IMR-90 (cell line): ENCODE measurements at regions not wholly inside any gene's neighbourhood (a gene's known extent, or its start where the extent isn't known, plus 50 kb on each side); places are given as distances from the start of the nearest gene placed in this dataset.

ENCODE experiments used
- ATAC-seq: fragments of 200-7000 bp; cut with Tn5 transposase; 2 replicates; pipeline ENCODE4 v1.9.1; 2020; ENCODE audit warnings: low read depth, mild to moderate bottlenecking, moderate library complexity
- BruUV-seq: library from RNA; stranded (reverse); fragments of 400-500 nt; replicated peaks from 2 replicates; lab custom pipeline; 2021; lab: Mats Ljungman, UMichigan
- CTCF ChIA-PET: fragments of 300-600 bp; formaldehyde crosslinking; extraction: SDS; loops from one replicate; lab custom pipeline; 2021; ENCODE audit warnings: antibody characterized with exemption; lab: Yijun Ruan, JAX
- POLR2A ChIA-PET: fragments of 300-600 bp; sonication (Branson Sonifier 250); formaldehyde crosslinking; loops from one replicate; lab custom pipeline; 2022; ENCODE audit warnings: antibody characterized with exemption; ENCODE audit not compliant: unreplicated experiment; lab: Charles Lee
- DNase-seq: peaks from one replicate; pipeline ENCODE4 v3.0.0; 2013
- H2AFZ ChIP-seq: replicated peaks from 2 replicates; pipeline ENCODE3; 2013; ENCODE audit warnings: low read length, mild to moderate bottlenecking; ENCODE audit not compliant: poor library complexity
- H2AK5ac ChIP-seq: 2 replicates; pipeline ENCODE4 v1.6.1; 2013; ENCODE audit warnings: low read depth, low read length, inconsistent platforms
- H2AK9ac ChIP-seq: replicated peaks from 2 replicates; pipeline ENCODE3; 2013; ENCODE audit warnings: mild to moderate bottlenecking, low read depth, low read length, moderate library complexity; ENCODE audit not compliant: poor library complexity
- H2BK120ac ChIP-seq: 2 replicates; pipeline ENCODE4 v1.6.1; 2013; ENCODE audit warnings: low read depth, low read length, inconsistent platforms
- H2BK15ac ChIP-seq: 3 replicates; pipeline ENCODE4 v1.6.1; 2013; ENCODE audit warnings: low read depth, low read length, inconsistent platforms
- H2BK20ac ChIP-seq: 2 replicates; pipeline ENCODE4 v1.6.1; 2013; ENCODE audit warnings: low read depth, mild to moderate bottlenecking, inconsistent platforms, low read length, moderate library complexity
- H2BK5ac ChIP-seq: 2 replicates; pipeline ENCODE4 v1.6.1; 2013; ENCODE audit warnings: mild to moderate bottlenecking, low read depth, low read length, inconsistent platforms; ENCODE audit not compliant: poor library complexity, severe bottlenecking
- H3K14ac ChIP-seq: replicated peaks from 2 replicates; pipeline ENCODE4 v1.6.1; 2013; ENCODE audit warnings: low read depth, low read length, inconsistent platforms
- H3K18ac ChIP-seq: 2 replicates; pipeline ENCODE4 v1.6.1; 2013; ENCODE audit warnings: low read depth, low read length, control low read depth
- H3K23ac ChIP-seq: 2 replicates; pipeline ENCODE4 v1.6.1; 2013; ENCODE audit warnings: low read depth, low read length, inconsistent platforms
- H3K27ac ChIP-seq: 2 replicates; pipeline ENCODE4 v1.5.1; 2013; ENCODE audit warnings: mild to moderate bottlenecking, control low read depth, low read length; ENCODE audit not compliant: insufficient read depth
- H3K27me3 ChIP-seq: 2 replicates; pipeline ENCODE4 v1.6.1; 2013; ENCODE audit warnings: low read length; ENCODE audit not compliant: control insufficient read depth, insufficient read depth
- H3K36me3 ChIP-seq: 2 replicates; pipeline ENCODE4 v1.6.1; 2013; ENCODE audit warnings: low read length, mixed read lengths; ENCODE audit not compliant: control insufficient read depth, insufficient read depth
- H3K4ac ChIP-seq: 2 replicates; pipeline ENCODE4 v1.6.1; 2013; ENCODE audit warnings: low read depth, low read length, inconsistent platforms
- H3K4me1 ChIP-seq: 2 replicates; pipeline ENCODE4 v1.6.1; 2013; ENCODE audit warnings: low read length, mixed read lengths; ENCODE audit not compliant: control insufficient read depth, insufficient read depth
- H3K4me2 ChIP-seq: 2 replicates; pipeline ENCODE4 v1.6.1; 2013; ENCODE audit warnings: low read depth, mild to moderate bottlenecking, control low read depth, low read length, moderate library complexity
- H3K4me3 ChIP-seq: 2 replicates; pipeline ENCODE4 v1.5.1; 2013; ENCODE audit warnings: low read depth, mild to moderate bottlenecking, control low read depth, low read length, moderate library complexity; ENCODE audit not compliant: insufficient read depth
- H3K56ac ChIP-seq: 2 replicates; pipeline ENCODE4 v1.6.1; 2013; ENCODE audit warnings: low read length, inconsistent platforms; ENCODE audit not compliant: insufficient read depth; ENCODE audit errors: extremely low read depth
- H3K79me1 ChIP-seq, 2 experiments: 2 replicates each; pipeline ENCODE4 v1.6.1; 2013; ENCODE audit warnings: low read length in 2 of 2, inconsistent platforms in 1 of 2, low read depth in 1 of 2
- H3K9ac ChIP-seq: 2 replicates; pipeline ENCODE4 v1.6.1; 2013; ENCODE audit warnings: low read depth, low read length, control low read depth
- H3K9me1 ChIP-seq: 2 replicates; pipeline ENCODE4 v1.6.1; 2013; ENCODE audit warnings: low read length, inconsistent platforms; ENCODE audit not compliant: insufficient read depth
- H3K9me3 ChIP-seq: 2 replicates; pipeline ENCODE4 v1.6.1; 2013; ENCODE audit warnings: low read length; ENCODE audit not compliant: control insufficient read depth, insufficient read depth
- H4K20me1 ChIP-seq: 2 replicates; pipeline ENCODE4 v1.6.1; 2013; ENCODE audit warnings: low read length, inconsistent platforms; ENCODE audit not compliant: insufficient read depth
- H4K5ac ChIP-seq: 2 replicates; pipeline ENCODE4 v1.6.1; 2013; ENCODE audit warnings: mild to moderate bottlenecking, low read depth, low read length, control low read depth
- H4K8ac ChIP-seq, 2 experiments: 2 replicates each; pipeline ENCODE4 v1.6.1; 2013; ENCODE audit warnings: low read depth in 2 of 2, low read length in 2 of 2, control low read depth in 1 of 2, inconsistent platforms in 1 of 2
- H4K91ac ChIP-seq: 2 replicates; pipeline ENCODE4 v1.6.1; 2013; ENCODE audit warnings: low read depth, low read length, inconsistent platforms; ENCODE audit not compliant: insufficient read depth
- BHLHE40 ChIP-seq: fragments of 150-350 bp; IDR thresholded peaks from 2 replicates; pipeline ENCODE4 v1.6.1; 2016; ENCODE audit warnings: mild to moderate bottlenecking, low read depth, low read length
- CHD1 ChIP-seq: IDR thresholded peaks from 2 replicates; pipeline ENCODE4 v1.6.1; 2012; ENCODE audit warnings: low read depth, low read length, improper control_type of control experiment
- ELK1 ChIP-seq: fragments of 150-350 bp; IDR thresholded peaks from 2 replicates; pipeline ENCODE4 v1.6.1; 2016; ENCODE audit warnings: low read depth, mild to moderate bottlenecking, low read length, moderate library complexity, borderline replicate concordance
- NFE2L2 ChIP-seq: fragments of 150-350 bp; IDR thresholded peaks from 2 replicates; pipeline ENCODE4 v1.6.1; 2016; ENCODE audit warnings: low read depth, mild to moderate bottlenecking, low read length
- RCOR1 ChIP-seq: IDR thresholded peaks from 2 replicates; pipeline ENCODE4 v1.6.1; 2012; ENCODE audit warnings: mild to moderate bottlenecking, low read length, improper control_type of control experiment; ENCODE audit not compliant: insufficient replicate concordance
- SMC3 ChIP-seq: fragments of 150-350 bp; IDR thresholded peaks from 2 replicates; pipeline ENCODE4 v1.6.1; 2016; ENCODE audit warnings: low read depth, mild to moderate bottlenecking, antibody characterized with exemption, low read length, moderate library complexity
- WGBS, 2 experiments: methylation state at CpG; one replicate each; pipeline versions ENCODE4 v1.1.5 to v1.1.7; 2013; ENCODE audit warnings: missing lambda C conversion rate in 2 of 2; ENCODE audit not compliant: insufficient read length in 1 of 2; ENCODE audit errors: extremely low coverage in 2 of 2; 5-methylcytosine and 5-hydroxymethylcytosine counted together
- dilution Hi-C: fragments of 300-500 bp; cut with HindIII; formaldehyde crosslinking; loops from one replicate; pipeline ENCODE4 v1.14.3; 2018; ENCODE audit warnings: low sequenced_read_pairs; ENCODE audit not compliant: unreplicated experiment
- in situ Hi-C: fragments of 300-500 bp; cut with MboI; formaldehyde crosslinking; loops from 3 replicates; pipeline ENCODE4 v1.14.3; 2019; ENCODE audit warnings: low sequenced_read_pairs, inconsistent platforms, mixed read lengths
- intact Hi-C: fragments of 100-400 bp; cut with micrococcal nuclease; formaldehyde crosslinking; loops from 2 replicates; pipeline ENCODE4 v1.10.0; 2022

- no peak for ATAC-seq
- Histone ChIP-seq H2AK9ac (peak overlapping the region; percentile 68), H3K56ac (no peak overlapping the region), H2BK5ac (no peak overlapping the region), H3K4me3 (no peak overlapping the region), H3K4ac (no peak overlapping the region), H2AFZ (no peak overlapping the region), H2BK120ac (no peak overlapping the region), H3K9me1 (no peaks in the 10 kb centered on the region), H3K27ac (no peak overlapping the region), H3K36me3 (no peaks in the 10 kb centered on the region), H2BK15ac (no peak overlapping the region), H3K4me1 (peaks cover 2% of the 10 kb centered on the region; the same call in 1 of the 2 replicates), H4K20me1 (no peaks in the 10 kb centered on the region), H4K8ac (no peak overlapping the region), H2AK5ac (no peak overlapping the region), H3K9me3 (0 out of 2 replicates have a peak, but pooled peaks cover 2% of the 10 kb centered on the region), H4K5ac (no peak overlapping the region), H3K23ac (no peak overlapping the region), H2BK20ac (no peak overlapping the region), H3K9ac (no peak overlapping the region), H3K79me1 (no peaks in the 10 kb centered on the region), H3K18ac (no peak overlapping the region), H3K14ac (no peak overlapping the region), H3K4me2 (no peak overlapping the region), H4K91ac (no peak overlapping the region), H3K27me3 (peaks cover 26% of the 10 kb centered on the region)
- ChIA-PET POLR2A (no interaction called here), CTCF (no interaction called here)
- intact Hi-C loops, result no loop called here
- DNase-seq, result peak; percentile 5
- TF ChIP-seq CHD1 (no peak), NFE2L2 (no peak), ELK1 (no peak), SMC3 (no peak), RCOR1 (no peak), BHLHE40 (no peak)
- WGBS, 2 experiments, result 100% methylated on average over 1 of the region's 6 CpGs; no CpG with 5 or more reads in 1 of the 2 experiments
- dilution Hi-C loops, result no loop called here
- no TSS peak for BruUV-seq
- in situ Hi-C loops, result no loop called here
Measured at GRCh38 chr20:4328541-4328940, 79.5 kb upstream of the ADRA1D start.
